H1 (cell line): ENCODE measurements at regions not wholly inside any gene's neighbourhood (a gene's known extent, or its start where the extent isn't known, plus 50 kb on each side); places are given as distances from the start of the nearest gene placed in this dataset.

Experiments used
- EZH2 ChIP-seq: fragments of 200-600 bp; sonication (generic); IDR thresholded peaks from 2 replicates; pipeline ENCODE4 v1.7.1; 2012; ENCODE audit warnings: low read depth, mild to moderate bottlenecking, moderate library complexity, low read length, inconsistent platforms; ENCODE audit not compliant: severe bottlenecking
- HDAC2 ChIP-seq, 2 experiments: fragments of 300-600 bp in 1 of 2; sonication (generic) in 1 of 2; IDR thresholded peaks; 2 replicates each; pipeline ENCODE4 v1.6.1; 2011 to 2012; ENCODE audit warnings: low read depth in 2 of 2, low read length in 2 of 2, mild to moderate bottlenecking in 2 of 2, moderate library complexity in 2 of 2, borderline replicate concordance in 1 of 2, inconsistent platforms in 1 of 2
- POLR2A ChIP-seq, 2 experiments: IDR thresholded peaks; 1 replicate in 1 of 2; 2 replicates in 1 of 2; pipeline ENCODE4 v1.6.1; 2011; ENCODE audit warnings: low read depth in 2 of 2, low read length in 2 of 2, mild to moderate bottlenecking in 2 of 2; ENCODE audit errors: control extremely low read depth in 1 of 2
- RNF2 ChIP-seq: fragments of 200-900, 300-1000 bp; sonication (generic); IDR thresholded peaks from 2 replicates; pipeline ENCODE4 v1.7.1; 2016; ENCODE audit warnings: borderline replicate concordance, low read depth, mild to moderate bottlenecking, antibody characterized with exemption, low read length; ENCODE audit not compliant: poor library complexity, severe bottlenecking; ENCODE audit errors: missing control alignments
- SIRT6 ChIP-seq: IDR thresholded peaks from one replicate; pipeline ENCODE4 v1.7.1; 2012; ENCODE audit warnings: low read length, inconsistent platforms
- TAF1 ChIP-seq: IDR thresholded peaks from 2 replicates; pipeline ENCODE4 v1.6.1; 2011; ENCODE audit warnings: mild to moderate bottlenecking, low read depth, low read length
- TF ChIP-seq, protein P1 (sequence below): fragments of 300-600 bp; sonication (generic); IDR thresholded peaks from 2 replicates; pipeline ENCODE4 v1.7.1; 2012; ENCODE audit warnings: low read length, moderate library complexity, mild to moderate bottlenecking, inconsistent platforms; ENCODE audit not compliant: insufficient replicate concordance
- TF ChIP-seq, protein P2 (sequence below): IDR thresholded peaks from 2 replicates; pipeline ENCODE4 v1.6.1; 2012; ENCODE audit warnings: low read length, inconsistent platforms

GRCh38 chrX:63922221-63922620 lies 137.2 kb upstream of the ARHGEF9 start (continued):
- TF ChIP-seq, protein P1, sequence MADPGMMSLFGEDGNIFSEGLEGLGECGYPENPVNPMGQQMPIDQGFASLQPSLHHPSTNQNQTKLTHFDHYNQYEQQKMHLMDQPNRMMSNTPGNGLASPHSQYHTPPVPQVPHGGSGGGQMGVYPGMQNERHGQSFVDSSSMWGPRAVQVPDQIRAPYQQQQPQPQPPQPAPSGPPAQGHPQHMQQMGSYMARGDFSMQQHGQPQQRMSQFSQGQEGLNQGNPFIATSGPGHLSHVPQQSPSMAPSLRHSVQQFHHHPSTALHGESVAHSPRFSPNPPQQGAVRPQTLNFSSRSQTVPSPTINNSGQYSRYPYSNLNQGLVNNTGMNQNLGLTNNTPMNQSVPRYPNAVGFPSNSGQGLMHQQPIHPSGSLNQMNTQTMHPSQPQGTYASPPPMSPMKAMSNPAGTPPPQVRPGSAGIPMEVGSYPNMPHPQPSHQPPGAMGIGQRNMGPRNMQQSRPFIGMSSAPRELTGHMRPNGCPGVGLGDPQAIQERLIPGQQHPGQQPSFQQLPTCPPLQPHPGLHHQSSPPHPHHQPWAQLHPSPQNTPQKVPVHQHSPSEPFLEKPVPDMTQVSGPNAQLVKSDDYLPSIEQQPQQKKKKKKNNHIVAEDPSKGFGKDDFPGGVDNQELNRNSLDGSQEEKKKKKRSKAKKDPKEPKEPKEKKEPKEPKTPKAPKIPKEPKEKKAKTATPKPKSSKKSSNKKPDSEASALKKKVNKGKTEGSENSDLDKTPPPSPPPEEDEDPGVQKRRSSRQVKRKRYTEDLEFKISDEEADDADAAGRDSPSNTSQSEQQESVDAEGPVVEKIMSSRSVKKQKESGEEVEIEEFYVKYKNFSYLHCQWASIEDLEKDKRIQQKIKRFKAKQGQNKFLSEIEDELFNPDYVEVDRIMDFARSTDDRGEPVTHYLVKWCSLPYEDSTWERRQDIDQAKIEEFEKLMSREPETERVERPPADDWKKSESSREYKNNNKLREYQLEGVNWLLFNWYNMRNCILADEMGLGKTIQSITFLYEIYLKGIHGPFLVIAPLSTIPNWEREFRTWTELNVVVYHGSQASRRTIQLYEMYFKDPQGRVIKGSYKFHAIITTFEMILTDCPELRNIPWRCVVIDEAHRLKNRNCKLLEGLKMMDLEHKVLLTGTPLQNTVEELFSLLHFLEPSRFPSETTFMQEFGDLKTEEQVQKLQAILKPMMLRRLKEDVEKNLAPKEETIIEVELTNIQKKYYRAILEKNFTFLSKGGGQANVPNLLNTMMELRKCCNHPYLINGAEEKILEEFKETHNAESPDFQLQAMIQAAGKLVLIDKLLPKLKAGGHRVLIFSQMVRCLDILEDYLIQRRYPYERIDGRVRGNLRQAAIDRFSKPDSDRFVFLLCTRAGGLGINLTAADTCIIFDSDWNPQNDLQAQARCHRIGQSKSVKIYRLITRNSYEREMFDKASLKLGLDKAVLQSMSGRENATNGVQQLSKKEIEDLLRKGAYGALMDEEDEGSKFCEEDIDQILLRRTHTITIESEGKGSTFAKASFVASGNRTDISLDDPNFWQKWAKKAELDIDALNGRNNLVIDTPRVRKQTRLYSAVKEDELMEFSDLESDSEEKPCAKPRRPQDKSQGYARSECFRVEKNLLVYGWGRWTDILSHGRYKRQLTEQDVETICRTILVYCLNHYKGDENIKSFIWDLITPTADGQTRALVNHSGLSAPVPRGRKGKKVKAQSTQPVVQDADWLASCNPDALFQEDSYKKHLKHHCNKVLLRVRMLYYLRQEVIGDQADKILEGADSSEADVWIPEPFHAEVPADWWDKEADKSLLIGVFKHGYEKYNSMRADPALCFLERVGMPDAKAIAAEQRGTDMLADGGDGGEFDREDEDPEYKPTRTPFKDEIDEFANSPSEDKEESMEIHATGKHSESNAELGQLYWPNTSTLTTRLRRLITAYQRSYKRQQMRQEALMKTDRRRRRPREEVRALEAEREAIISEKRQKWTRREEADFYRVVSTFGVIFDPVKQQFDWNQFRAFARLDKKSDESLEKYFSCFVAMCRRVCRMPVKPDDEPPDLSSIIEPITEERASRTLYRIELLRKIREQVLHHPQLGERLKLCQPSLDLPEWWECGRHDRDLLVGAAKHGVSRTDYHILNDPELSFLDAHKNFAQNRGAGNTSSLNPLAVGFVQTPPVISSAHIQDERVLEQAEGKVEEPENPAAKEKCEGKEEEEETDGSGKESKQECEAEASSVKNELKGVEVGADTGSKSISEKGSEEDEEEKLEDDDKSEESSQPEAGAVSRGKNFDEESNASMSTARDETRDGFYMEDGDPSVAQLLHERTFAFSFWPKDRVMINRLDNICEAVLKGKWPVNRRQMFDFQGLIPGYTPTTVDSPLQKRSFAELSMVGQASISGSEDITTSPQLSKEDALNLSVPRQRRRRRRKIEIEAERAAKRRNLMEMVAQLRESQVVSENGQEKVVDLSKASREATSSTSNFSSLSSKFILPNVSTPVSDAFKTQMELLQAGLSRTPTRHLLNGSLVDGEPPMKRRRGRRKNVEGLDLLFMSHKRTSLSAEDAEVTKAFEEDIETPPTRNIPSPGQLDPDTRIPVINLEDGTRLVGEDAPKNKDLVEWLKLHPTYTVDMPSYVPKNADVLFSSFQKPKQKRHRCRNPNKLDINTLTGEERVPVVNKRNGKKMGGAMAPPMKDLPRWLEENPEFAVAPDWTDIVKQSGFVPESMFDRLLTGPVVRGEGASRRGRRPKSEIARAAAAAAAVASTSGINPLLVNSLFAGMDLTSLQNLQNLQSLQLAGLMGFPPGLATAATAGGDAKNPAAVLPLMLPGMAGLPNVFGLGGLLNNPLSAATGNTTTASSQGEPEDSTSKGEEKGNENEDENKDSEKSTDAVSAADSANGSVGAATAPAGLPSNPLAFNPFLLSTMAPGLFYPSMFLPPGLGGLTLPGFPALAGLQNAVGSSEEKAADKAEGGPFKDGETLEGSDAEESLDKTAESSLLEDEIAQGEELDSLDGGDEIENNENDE: no peak
- TF ChIP-seq HDAC2 (IDR thresholded peaks at IDR 0.05; ENCODE audit: borderline replicate concordance in 1 of 2, low read depth in 2 of 2, low read length in 2 of 2) (no peak), RNF2 (no peak), POLR2A (IDR thresholded peaks at IDR 0.05; ENCODE audit: control extremely low read depth in 1 of 2, low read depth in 2 of 2, low read length in 2 of 2) (no peak), SIRT6 (no peak), EZH2 (no peak), TAF1 (no peak)
- TF ChIP-seq, protein P2, sequence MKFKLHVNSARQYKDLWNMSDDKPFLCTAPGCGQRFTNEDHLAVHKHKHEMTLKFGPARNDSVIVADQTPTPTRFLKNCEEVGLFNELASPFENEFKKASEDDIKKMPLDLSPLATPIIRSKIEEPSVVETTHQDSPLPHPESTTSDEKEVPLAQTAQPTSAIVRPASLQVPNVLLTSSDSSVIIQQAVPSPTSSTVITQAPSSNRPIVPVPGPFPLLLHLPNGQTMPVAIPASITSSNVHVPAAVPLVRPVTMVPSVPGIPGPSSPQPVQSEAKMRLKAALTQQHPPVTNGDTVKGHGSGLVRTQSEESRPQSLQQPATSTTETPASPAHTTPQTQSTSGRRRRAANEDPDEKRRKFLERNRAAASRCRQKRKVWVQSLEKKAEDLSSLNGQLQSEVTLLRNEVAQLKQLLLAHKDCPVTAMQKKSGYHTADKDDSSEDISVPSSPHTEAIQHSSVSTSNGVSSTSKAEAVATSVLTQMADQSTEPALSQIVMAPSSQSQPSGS: no peak
